ENCODE measurements at regions not wholly inside any gene's neighbourhood (a gene's known extent, or its start where the extent isn't known, plus 50 kb on each side); places are given as distances from the start of the nearest gene placed in this dataset.

DNA sequence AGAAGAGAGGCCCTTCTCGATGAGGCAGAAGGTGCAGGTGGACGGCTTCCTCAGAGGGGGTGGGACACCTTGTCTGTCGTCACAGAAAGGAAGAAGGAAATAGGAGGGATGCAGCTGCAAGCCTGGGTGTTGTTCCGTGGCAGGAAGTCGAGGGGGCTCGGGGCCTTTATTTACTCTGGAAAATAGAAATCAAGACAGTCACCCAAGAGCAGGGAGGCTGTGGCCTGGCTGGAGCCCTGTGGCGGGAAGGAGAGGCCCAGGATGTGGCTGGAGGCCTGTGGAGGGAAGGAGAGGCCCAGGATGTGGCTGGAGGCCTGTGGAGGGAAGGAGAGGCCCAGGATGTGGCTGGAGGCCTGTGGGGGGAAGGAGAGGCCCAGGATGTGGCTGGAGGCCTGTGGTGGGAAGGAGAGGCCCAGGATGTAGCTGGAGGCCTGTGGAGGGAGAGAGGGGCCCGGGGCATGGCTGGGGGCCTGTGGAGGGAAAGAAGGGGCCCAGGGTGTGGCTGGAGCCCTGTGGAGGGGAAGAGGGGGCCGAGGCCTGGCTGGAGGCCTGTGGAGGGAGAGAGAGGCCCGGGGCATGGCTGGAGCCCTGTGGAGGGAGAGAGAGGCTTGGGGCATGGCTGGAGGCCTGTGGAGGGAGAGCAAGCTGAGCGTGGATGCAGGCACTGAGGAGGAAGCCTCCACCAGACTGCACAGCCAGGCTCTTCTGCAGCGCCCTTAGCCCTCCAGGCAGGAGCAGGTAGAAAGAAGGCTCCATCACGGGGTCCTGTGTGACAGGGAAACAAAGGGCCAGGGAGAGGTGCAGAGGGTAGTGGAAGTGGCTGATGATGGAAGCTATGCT is 97.3 kb upstream of the SFMBT2 start:
- DNase-seq (ENCODE audit: low spot score) = no peak

DNA sequence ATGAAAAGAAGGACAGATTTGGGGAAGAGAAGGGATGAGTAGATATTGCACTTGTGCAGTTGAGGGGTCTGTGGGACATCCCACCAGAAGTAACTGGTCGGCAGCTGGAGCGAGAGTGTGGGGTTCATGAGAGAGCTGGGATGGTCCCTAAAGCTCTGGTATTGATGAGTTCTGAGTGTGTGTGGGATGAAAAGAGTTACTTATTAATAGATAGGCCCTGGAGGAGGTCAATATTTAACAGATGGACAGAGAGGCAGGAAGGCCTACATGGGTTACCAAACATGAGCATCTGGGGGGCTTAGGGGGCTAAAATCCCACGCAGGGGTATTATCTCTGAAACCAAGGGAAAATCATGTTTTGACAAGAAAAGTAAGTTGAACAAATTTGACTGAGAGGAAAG is 95.7 kb upstream of the SFMBT2 start:
- no peak for DNase-seq (ENCODE audit: low spot score)

DNA sequence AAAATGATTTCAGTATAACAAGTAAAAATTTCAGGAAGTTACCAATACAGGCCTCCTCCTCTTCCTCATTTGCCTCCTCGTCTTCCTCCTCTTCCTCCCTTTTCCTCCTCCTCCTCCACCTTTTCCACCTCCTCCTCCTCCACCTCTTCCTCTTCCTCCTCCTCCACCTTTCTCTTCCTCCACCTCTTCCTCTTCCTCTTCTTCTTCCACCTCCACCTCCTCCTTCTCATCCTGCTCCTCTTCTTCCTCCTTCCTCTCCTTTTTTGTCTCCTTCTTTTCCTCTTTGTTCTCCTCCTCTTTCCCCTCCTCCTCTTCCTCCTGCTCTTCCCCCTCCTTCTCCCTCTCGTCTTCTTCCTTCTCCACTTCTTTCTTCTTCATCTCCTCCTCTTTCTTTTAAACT is 94.4 kb upstream of the SFMBT2 start:
- DNase-seq (ENCODE audit: low spot score) = no peak

DNA sequence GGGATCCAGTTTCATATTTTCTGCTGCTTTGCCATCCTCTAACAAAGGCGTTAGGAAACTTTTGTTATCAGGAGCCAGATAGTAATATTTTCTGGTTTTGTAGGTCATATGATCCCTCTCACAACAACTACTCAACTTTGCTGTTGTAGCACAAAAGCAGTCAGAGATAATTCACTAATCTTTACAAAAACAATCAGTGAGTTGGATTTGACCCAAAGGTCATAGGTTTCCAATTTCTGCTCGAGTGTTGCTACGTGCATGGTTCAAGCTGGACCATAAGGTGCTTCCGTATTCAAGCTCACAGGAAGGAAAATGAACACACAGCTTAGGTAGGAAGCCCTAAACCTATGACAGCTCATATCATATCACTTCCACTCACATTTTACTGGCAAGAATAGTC is 92.4 kb upstream of the SFMBT2 start:
- DNase-seq (ENCODE audit: low spot score) = no peak

DNA sequence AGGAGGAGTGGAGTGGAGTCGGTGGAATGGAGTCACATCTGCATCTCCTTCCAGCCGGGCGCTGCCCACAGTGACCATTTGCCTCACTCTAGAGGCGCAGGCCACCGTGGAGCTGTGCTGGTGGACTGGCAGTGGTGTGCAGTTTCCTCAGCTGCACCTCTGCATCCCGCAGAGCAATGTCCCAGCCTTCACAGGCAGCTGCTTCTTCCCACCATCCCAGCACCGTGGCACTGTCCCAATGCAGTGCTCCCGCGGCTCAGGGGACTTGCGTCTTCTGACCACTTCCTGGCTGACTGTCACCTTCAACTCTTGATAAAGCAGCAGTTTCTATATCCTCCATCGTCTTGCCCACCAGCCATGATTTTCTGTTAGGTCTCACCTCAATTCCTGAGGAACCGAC is 90.3 kb upstream of the SFMBT2 start:
- DNase-seq (ENCODE audit: low spot score) = no peak

DNA sequence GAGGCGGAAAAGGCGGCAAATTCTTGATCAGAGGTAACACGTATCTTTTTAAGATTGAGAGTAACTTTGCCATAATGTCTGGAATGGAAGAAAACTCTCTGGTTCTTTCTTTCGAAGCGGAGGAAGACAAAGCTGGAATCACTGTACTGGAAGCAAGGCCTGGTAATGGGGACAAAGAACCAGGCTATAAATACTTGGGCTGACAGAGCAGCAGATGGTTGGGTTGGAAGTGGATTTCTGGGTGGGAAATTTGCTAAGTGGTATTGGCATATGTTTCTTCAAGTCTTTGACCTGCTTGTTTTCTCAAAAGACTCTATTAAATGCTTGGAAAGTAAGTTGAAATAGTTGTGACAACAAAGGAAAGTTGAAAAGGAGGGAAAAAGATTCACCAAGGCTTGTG is 87.3 kb upstream of the SFMBT2 start:
- DNase-seq (ENCODE audit: low spot score) = no peak

DNA sequence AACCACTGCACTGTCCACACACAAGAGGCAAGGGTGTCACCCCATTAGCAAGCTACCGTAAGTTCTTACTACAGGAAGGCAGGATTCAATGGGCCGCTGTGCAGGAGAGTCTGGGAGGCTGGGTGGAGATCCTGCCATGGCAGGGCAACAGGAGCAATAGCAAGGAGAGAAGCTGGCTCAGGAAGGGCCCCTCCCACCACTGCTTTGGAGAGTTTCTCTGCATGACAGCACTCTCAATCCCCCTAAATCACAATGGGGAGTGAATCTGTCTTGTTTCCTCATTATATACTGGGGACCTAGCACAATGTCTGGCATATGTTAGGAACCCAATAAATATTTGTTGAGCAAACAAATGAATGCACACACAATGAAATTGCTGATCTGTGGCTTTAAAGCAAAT is 83.2 kb upstream of the SFMBT2 start:
- DNase-seq (ENCODE audit: low spot score) = no peak

DNA sequence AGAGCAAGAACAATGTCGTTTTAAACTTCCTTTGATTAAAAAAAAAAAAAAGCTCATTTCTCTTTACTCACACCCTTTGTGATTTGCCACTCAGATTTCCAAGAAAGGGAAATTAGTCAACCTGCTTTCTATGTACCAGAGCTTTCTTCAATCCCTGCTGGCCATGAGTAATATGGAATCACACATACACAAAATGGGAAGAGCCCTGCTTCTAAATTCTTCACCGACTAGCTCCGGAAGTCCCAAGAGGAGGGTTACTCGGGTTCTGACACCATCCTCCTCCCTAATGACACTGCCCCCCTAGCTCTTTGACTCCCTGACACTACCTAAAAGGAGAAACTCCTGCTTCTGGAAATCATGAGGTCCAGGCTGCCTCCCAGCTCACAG is 81.8 kb upstream of the SFMBT2 start:
- DNase-seq (ENCODE audit: low spot score) = no peak

DNA sequence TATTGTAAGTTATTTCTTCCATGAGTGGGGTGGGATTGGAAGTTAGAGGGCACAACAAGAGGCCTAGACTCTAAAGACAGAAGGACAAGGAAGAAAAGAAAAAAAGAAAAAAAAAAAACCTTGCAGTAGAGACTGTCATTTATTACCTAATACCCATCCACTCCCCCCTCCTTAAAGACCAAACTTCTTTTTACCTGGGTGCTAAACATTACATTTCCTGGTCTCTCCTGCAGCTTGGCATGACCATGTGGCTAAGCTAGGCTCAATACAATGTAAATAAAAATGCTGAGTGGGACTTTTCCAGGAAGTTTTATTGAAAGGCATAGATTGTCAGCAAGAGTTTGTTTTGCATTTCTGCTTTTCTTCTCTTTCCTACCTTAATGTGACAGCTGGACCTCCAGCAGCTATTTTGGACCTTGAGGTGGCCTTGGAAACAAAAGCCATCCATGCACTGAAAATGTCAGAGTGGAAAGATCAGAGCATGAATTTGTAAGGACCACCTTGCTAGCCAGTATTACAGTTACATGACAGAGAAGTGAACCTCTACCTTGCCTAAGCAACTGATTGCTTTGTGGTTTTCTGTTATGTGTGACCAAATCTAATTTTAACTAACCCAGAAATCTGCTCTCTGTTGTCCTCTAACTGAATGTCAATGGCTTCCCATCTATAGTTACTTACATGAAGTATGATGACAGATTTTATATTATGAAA is 81.3 kb upstream of the SFMBT2 start:
- no peak for DNase-seq (ENCODE audit: low spot score)

DNA sequence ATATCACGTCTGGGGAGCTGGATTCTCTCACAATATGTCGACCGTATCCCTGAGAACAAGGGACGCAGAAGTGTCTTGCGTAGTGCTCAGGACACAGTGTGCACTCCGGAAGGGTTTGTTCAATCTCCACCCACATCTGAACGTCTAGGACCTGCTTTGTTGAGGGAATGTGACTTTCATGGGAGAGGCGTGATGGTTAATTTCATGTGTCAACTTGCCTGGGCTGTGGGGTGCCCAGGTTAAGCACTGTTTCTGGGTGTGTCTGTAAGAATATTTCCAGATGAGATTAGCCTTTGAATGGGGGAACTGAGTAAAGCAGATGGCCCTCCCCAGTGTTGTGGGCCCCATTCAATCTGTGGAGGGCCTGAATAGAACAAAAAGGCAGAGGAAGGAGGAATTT is 80.4 kb upstream of the SFMBT2 start:
- DNase-seq (ENCODE audit: low spot score) = no peak

DNA sequence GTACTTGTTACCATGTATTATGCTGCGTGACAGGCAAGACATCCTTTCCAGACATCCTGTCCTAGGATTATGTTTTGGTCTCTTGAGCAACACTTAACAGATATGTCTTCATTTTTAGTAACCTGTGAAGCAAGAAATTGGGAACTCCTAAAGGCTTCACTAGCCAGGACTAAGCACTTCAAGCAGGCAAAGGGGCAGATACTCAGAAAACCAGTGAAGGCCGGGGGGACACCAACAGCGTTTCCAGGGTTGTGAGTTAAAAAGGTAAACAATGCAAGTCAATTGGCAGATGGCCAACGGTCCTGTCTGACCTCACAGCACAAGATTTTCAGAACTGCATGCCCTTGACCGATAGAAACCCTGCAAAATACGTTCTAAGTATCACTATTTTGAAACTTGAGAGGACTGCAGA is 77.6 kb upstream of the SFMBT2 start:
- no peak for DNase-seq (ENCODE audit: low spot score)

DNA sequence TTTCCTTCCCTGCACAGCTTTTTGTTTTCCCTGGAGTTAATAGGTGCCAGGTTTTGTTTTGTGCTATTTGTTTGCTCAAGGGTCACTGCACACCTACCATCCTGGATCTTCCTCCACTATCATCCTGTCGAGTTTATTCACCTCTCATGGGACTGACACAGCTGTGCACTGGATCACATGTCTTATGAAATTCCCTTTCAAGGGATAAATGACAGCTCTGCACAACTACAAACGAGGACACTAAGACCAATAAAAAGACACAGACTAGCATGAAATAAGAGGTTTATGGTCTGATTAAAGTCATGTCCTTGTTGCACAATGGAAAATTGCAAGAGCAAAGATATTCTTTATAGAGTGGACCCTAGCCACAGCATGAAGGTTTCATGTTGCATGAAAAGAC is 76.7 kb upstream of the SFMBT2 start:
- no peak for DNase-seq (ENCODE audit: low spot score)

DNA sequence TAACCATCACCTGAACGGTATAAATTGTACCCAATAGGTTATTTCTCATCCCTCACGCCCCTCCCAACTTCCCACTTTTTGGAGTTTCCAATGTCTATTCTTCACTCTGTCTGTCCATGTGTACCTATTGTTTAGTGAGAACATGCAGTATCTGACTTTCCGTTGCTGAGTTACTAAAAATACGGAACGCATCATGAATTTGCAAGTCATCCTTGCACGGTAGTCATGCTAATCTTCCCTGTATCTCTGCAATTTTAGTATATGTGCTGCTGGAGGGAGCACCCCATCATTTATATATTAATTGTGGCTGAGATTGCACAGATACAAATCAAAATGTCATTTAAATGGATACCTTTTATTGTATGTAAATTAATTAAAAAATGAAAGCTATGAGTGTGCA is 75.7 kb upstream of the SFMBT2 start:
- no peak for DNase-seq (ENCODE audit: low spot score)

DNA sequence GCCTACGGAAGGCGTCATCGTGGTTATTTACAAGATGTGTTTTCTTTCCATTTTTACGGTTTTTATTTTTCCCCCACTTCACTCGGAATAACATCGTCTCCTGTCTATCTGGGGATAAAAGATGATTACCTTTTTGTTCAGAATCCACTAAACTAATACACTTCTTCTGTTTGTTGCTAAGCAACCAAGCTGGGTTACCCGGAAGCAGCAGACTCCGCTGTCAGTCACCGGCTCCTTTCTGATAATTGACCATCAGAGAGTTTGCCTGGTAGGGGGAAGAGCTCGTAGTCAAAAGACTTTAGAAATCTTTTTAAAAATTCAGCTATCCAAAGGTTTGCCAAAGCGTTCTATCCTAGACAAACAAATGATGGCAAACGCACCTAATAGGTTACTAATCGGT is 75.0 kb upstream of the SFMBT2 start:
- no peak for DNase-seq (ENCODE audit: low spot score)

DNA sequence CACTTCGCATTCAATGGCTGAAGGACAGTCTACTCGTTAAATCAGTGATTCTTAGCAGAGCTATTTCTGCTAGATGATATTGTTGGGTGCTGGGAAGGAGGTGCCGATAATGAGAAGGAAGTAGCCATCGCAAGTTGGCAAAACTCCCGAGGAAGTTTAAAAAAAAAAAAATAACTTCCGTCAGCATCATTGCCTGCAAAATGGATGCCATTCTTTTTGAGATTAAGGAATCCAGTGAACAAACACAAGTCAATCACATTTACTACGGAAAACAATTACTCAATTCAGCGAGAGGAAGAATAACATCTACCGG is 74.4 kb upstream of the SFMBT2 start:
- DNase-seq (ENCODE audit: low spot score) = no peak

DNA sequence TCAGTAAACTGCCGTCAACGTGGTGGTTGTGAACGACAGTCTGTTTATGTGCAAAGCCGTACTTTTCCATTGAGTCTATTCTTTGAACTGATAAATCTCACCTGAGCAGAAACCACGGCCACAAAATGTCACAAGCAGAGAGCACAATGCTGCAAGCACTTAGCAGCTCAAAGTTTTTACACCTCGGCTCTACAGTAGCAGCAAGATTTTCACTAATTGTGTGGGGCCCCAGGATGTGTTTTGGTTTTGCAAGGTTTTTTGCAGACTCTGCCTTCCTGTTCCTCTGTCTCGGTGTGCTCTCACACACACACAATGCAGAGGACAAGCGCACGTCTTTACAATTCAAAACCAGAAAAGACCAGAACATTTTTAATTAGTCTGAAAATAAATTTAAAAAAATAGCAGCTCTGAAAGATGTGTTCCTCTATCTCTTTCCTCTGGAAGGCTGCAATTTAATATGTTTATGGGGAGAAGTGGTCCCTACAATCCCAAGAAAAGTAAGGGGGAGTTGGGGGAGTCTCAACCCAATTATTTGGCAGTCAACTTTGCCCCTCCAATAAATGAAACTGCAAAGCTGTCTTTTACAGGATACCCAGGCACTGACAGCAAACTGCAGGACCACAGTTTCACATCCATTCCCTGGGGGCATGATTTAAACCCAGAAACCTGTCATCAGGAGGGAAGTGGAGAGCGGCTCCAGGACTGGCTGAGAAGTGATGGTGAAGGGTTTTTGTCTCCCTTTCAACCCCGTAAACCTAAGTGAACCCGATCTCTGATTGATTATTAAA is 73.8 kb upstream of the SFMBT2 start:
- DNase-seq (ENCODE audit: low spot score) = no peak

DNA sequence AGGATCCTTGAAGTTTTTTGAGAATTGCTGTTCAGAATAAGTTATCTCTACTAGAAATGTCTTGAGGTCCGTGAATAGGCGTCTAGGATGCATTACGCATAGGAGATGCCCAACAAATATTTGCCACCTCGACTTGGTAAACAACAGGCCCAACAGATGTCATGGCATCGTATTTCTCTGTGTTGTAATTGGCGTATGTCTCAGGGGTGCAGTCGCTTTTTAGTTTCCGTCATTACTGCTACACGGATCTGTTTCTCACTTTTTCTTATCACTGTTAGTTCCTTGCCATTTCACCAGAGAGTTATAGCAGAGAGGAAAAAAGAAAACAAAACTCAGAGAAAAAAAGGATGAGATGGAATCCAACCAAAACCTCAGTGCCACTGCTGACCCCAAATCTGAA is 73.0 kb upstream of the SFMBT2 start:
- DNase-seq (ENCODE audit: low spot score) = no peak

DNA sequence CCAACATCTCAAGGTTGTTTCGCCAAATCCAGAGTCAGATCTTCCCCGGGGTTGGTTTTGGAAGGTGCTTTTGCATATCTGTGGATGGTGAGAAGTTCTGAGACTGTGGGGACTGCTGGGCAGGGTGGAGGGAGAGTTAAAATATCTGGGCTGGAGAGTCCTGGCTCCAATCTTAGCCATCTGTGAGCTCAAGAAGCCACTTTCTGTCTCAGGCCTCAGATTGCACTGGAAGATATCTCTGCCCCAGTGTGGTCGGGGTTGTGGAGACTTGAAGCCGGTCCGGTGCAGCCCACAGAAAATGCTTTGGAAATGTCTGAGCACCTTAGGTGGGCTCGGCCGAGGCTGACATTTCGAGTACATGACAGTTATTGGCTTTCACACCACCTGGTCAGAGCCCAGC is 72.2 kb upstream of the SFMBT2 start:
- no peak for DNase-seq (ENCODE audit: low spot score)

DNA sequence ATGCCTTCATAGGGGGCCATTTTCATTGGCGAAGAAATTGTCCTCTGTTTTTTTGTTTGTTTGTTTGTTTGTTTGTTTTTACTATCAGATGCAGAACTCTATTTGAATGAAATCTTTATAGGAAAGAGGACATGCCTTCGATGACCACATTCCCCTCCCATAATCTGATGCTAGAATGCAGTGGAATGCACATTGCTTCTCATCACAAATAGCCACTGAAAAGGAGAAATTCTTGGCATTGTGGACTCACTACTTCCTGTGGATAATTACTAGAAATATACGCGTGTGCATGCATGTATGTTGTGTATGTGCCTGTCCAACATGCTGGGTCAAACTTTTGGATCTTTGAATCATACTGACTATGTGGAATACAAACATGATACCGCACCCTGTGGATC is 70.5 kb upstream of the SFMBT2 start:
- DNase-seq (ENCODE audit: low spot score) = no peak

DNA sequence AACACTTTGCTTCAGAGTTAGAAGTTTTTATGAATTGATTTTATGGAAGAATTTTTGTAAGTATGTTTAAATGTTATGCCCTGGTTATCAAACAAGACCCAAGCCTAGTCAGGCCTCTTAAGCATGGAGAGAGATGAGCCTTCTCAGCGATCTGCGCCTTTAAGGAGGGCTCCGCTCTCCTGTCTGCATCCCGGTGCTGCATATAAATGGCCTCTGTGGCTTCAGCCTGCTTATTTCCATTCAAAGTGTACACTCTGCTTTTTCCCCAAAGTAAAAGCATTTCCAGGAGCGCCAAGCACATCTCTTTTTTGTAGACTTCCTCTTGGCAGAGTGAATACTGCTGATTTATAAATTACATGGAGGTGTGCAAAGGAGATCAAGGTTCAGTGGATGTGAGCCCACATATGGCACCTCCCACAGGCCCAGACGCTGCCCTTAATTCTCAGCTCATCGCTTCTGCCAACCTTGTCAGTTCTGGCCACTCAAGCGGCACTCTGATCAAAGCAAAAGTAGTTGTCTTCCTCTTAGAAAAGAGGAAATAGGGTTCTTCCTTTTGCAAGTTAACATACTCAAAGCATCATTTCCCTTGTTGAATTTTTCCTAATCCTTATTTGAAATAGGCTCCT is 70.0 kb upstream of the SFMBT2 start:
- DNase-seq (ENCODE audit: low spot score) = no peak

DNA sequence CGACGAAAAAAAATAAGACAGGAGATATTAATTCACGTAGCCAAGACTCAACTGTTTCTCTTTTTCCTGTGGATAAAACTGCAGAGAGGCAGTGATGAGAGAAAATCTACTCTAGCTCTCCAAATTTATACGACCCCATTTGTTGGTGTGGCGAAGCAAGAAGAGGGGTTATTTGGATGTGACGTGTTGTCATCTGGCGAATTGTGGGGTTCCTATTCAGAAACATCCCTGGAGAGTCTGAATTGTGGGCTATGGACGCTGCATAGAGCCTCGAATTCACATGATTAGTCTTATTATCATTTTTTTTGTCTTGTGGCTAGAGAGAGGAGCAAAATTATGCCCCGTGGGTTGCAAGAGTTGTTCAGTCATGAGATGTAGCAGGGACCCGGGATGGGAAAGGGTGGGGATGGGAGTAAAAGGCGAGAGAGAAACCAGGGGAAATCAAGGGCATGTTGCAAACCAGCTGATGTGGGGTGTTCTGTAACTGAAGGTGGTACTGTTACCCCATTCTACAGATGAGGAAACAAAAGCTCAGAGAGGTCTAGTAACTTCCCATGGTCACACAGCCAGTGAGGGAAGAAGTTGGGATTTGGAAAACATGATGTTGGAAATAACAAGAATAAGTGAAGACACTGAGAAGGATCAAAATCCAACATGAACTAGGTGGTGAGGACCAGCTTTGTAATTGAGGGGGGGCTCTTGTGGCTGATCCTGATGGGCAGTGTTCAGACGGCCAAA is 69.2 kb upstream of the SFMBT2 start:
- DNase-seq (ENCODE audit: low spot score) = no peak

All from globus pallidus (tissue), 1 donor.